ENCODE measurements at regions not wholly inside any gene's neighbourhood (a gene's known extent, or its start where the extent isn't known, plus 50 kb on each side); places are given as distances from the start of the nearest gene placed in this dataset.

- TF ChIP-seq CTCF (IDR thresholded peaks at IDR 0.05; ENCODE audit: low read depth, low read length, missing control alignments), result no peak
- no peak for DNase-seq (ENCODE audit: extremely low read depth, low read depth)
- H3K4me3 ChIP-seq (replicated peaks; ENCODE audit: low read depth, low read length), result no peak overlapping the region
Observed at GRCh38 chr5:68370196-68370595, 154.6 kb downstream of the PIK3R1 start.

- no peak overlapping the region for H3K4me3 ChIP-seq (replicated peaks; ENCODE audit: low read depth, low read length)
- no peak for DNase-seq (ENCODE audit: extremely low read depth, low read depth)
- no peak for TF ChIP-seq CTCF (IDR thresholded peaks at IDR 0.05; ENCODE audit: low read depth, low read length, missing control alignments)
Observed at GRCh38 chr5:68371607-68372006, 156.1 kb downstream of the PIK3R1 start.

- no peak for TF ChIP-seq CTCF (IDR thresholded peaks at IDR 0.05; ENCODE audit: low read depth, low read length, missing control alignments)
- no peak overlapping the region for H3K4me3 ChIP-seq (replicated peaks; ENCODE audit: low read depth, low read length)
- no peak for DNase-seq (ENCODE audit: extremely low read depth, low read depth)
Observed at GRCh38 chr5:68372161-68372560, 156.6 kb downstream of the PIK3R1 start.

- no peak for DNase-seq (ENCODE audit: extremely low read depth, low read depth)
- H3K4me3 ChIP-seq (replicated peaks; ENCODE audit: low read depth, low read length), result no peak overlapping the region
- no peak for TF ChIP-seq CTCF (IDR thresholded peaks at IDR 0.05; ENCODE audit: low read depth, low read length, missing control alignments)
Observed at GRCh38 chr5:68373050-68373449, 157.5 kb downstream of the PIK3R1 start.

- DNase-seq (ENCODE audit: extremely low read depth, low read depth), result no peak
- TF ChIP-seq CTCF (IDR thresholded peaks at IDR 0.05; ENCODE audit: low read depth, low read length, missing control alignments), result no peak
- H3K4me3 ChIP-seq (replicated peaks; ENCODE audit: low read depth, low read length), result no peak overlapping the region
Observed at GRCh38 chr5:68374796-68375518, 159.4 kb downstream of the PIK3R1 start.

- no peak overlapping the region for H3K4me3 ChIP-seq (replicated peaks; ENCODE audit: low read depth, low read length)
- no peak for DNase-seq (ENCODE audit: extremely low read depth, low read depth)
- TF ChIP-seq CTCF (IDR thresholded peaks at IDR 0.05; ENCODE audit: low read depth, low read length, missing control alignments), result no peak
Observed at GRCh38 chr5:68375540-68375939, 160.0 kb downstream of the PIK3R1 start.

- no peak overlapping the region for H3K4me3 ChIP-seq (replicated peaks; ENCODE audit: low read depth, low read length)
- TF ChIP-seq CTCF (IDR thresholded peaks at IDR 0.05; ENCODE audit: low read depth, low read length, missing control alignments), result no peak
- DNase-seq (ENCODE audit: extremely low read depth, low read depth), result no peak
Observed at GRCh38 chr5:68376935-68377334, 161.4 kb downstream of the PIK3R1 start.

All from HFF-Myc (cell line).